ENCODE measurements at regions not wholly inside any gene's neighbourhood (a gene's known extent, or its start where the extent isn't known, plus 50 kb on each side); places are given as distances from the start of the nearest gene placed in this dataset.

GRCh38 chrX:68934922-68935321 is 106.1 kb downstream of the EFNB1 start:
- TF ChIP-seq POLR2AphosphoS5 (IDR thresholded peaks at IDR 0.05) (no peak), CTCF (IDR thresholded peaks at IDR 0.05) (no peak)

Data from stomach (tissue), 4 donors.